B cell (primary cell): ENCODE measurements at regions not wholly inside any gene's neighbourhood (a gene's known extent, or its start where the extent isn't known, plus 50 kb on each side); places are given as distances from the start of the nearest gene placed in this dataset.

ENCODE experiments used
- ATAC-seq: fragments of 200-7000 bp; cut with Tn5 transposase; one replicate; pipeline ENCODE4 v1.10.0; 2021; ENCODE audit warnings: low read depth, mild to moderate bottlenecking, moderate number of reproducible peaks, moderate library complexity
- CTCF ChIA-PET: fragments of 350-600 bp; sonication (Branson Sonifier 250); formaldehyde crosslinking; loops from one replicate; lab custom pipeline; 2021; ENCODE audit warnings: antibody characterized with exemption, inconsistent platforms; lab: Charles Lee
- POLR2A ChIA-PET: fragments of 350-600 bp; sonication (Branson Sonifier 250); formaldehyde crosslinking; loops from one replicate; lab custom pipeline; 2021; ENCODE audit warnings: antibody characterized with exemption; lab: Charles Lee
- DNase-seq: peaks from one replicate; pipeline ENCODE4 v3.0.0; 2013
- H2AFZ ChIP-seq: 2 replicates; pipeline ENCODE4 v1.6.1; 2012; ENCODE audit warnings: mild to moderate bottlenecking, low read depth, low read length; ENCODE audit not compliant: insufficient read depth, poor library complexity, severe bottlenecking
- H3K27ac ChIP-seq, 2 donors: 1 replicate in 1 of 2; 2 replicates in 1 of 2; pipeline ENCODE4 v1.5.1; 2012 to 2013; ENCODE audit warnings: low read length in 2 of 2, mild to moderate bottlenecking in 2 of 2, moderate library complexity in 1 of 2
- H3K27me3 ChIP-seq, 4 experiments: fragments of 200-600 bp in 1 of 4; sonication (generic) in 1 of 4; replicated peaks in 1 of 4; 1 replicate in 2 of 4; 2 replicates in 2 of 4; pipeline versions ENCODE4 v1.6.1 to v1.7.0; 2013 to 2016; ENCODE audit warnings: low read length in 3 of 4, mild to moderate bottlenecking in 2 of 4, mixed read lengths in 1 of 4, moderate library complexity in 1 of 4; ENCODE audit not compliant: insufficient read depth in 4 of 4, control insufficient read depth in 3 of 4; ENCODE audit errors: control extremely low read depth in 1 of 4
- H3K36me3 ChIP-seq, 2 experiments: replicated peaks in 1 of 2; 1 replicate in 1 of 2; 2 replicates in 1 of 2; pipeline versions ENCODE4 v1.6.1 to v1.7.1; 2013; ENCODE audit warnings: low read length in 1 of 2; ENCODE audit not compliant: insufficient read depth in 2 of 2, control insufficient read depth in 1 of 2; ENCODE audit errors: control extremely low read depth in 1 of 2, extremely low read depth in 1 of 2
- H3K4me1 ChIP-seq, 2 donors: fragments of 200-600 bp in 1 of 2; sonication (generic) in 1 of 2; 1 replicate in 1 of 2; 2 replicates in 1 of 2; pipeline versions ENCODE4 v1.5.1 to v1.6.1; 2013 to 2017; ENCODE audit warnings: low read length in 2 of 2; ENCODE audit not compliant: control insufficient read depth in 2 of 2, insufficient read depth in 2 of 2
- H3K4me2 ChIP-seq: replicated peaks from 2 replicates; pipeline ENCODE3; 2012; ENCODE audit warnings: mild to moderate bottlenecking, low read depth, low read length; ENCODE audit not compliant: poor library complexity, severe bottlenecking
- H3K4me3 ChIP-seq, 5 experiments: fragments of 200-600 bp in 1 of 5; sonication (generic) in 1 of 5; 1 replicate in 3 of 5; 2 replicates in 2 of 5; pipeline versions ENCODE4 v1.5.1 to v1.7.0; 2011 to 2016; ENCODE audit warnings: low read length in 4 of 5, mild to moderate bottlenecking in 4 of 5, low read depth in 2 of 5, control low read depth in 1 of 5, moderate library complexity in 1 of 5; ENCODE audit not compliant: insufficient read depth in 1 of 5; ENCODE audit errors: control extremely low read depth in 1 of 5, extremely low read depth in 1 of 5
- H3K79me2 ChIP-seq: fragments of 200-600 bp; sonication (generic); one replicate; pipeline ENCODE4 v1.6.0; 2016; ENCODE audit warnings: low read length; ENCODE audit not compliant: control insufficient read depth, insufficient read depth
- H3K9ac ChIP-seq: fragments of 200-600 bp; sonication (generic); 2 replicates; pipeline ENCODE4 v1.6.1; 2017; ENCODE audit warnings: mild to moderate bottlenecking, low read length, moderate library complexity
- H3K9me3 ChIP-seq, 3 donors: one replicate each; pipeline versions ENCODE4 v1.6.1 to v1.7.1; 2013; ENCODE audit warnings: low read length in 2 of 3; ENCODE audit not compliant: control insufficient read depth in 2 of 3, insufficient read depth in 1 of 3; ENCODE audit errors: control extremely low read depth in 1 of 3
- H4K20me1 ChIP-seq: 2 replicates; pipeline ENCODE4 v1.6.0; 2012; ENCODE audit warnings: mild to moderate bottlenecking, low read length; ENCODE audit not compliant: insufficient read depth, control insufficient read depth, poor library complexity, severe bottlenecking
- H3K27ac Mint-ChIP-seq: one replicate; pipeline ENCODE4 v1.8.0; 2021; ENCODE audit warnings: mixed read lengths
- H3K27me3 Mint-ChIP-seq: one replicate; pipeline ENCODE4 v1.8.0; 2021; ENCODE audit warnings: mixed read lengths
- H3K4me1 Mint-ChIP-seq: one replicate; pipeline ENCODE4 v1.8.0; 2021; ENCODE audit warnings: mixed read lengths
- H3K4me3 Mint-ChIP-seq: one replicate; pipeline ENCODE4 v1.8.0; 2021; ENCODE audit warnings: mixed read lengths
- H3K9me3 Mint-ChIP-seq: one replicate; pipeline ENCODE4 v1.8.0; 2022; ENCODE audit warnings: mixed read lengths; ENCODE audit not compliant: insufficient read depth
- CTCF ChIP-seq: fragments of 200-600 bp; IDR thresholded peaks from one replicate; pipeline ENCODE4 v1.8.0; 2022; ENCODE audit warnings: antibody characterized with exemption, mild to moderate bottlenecking
- EZH2 ChIP-seq: IDR thresholded peaks from 2 replicates; pipeline ENCODE4 v1.6.1; 2012; ENCODE audit warnings: borderline replicate concordance, low read depth, mild to moderate bottlenecking, moderate library complexity, low read length; ENCODE audit not compliant: insufficient read depth, poor library complexity, severe bottlenecking
- WGBS: methylation state at CpG from one replicate; pipeline ENCODE4 v1.1.5; 2013; ENCODE audit warnings: missing lambda C conversion rate; ENCODE audit not compliant: insufficient coverage; 5-methylcytosine and 5-hydroxymethylcytosine counted together
- intact Hi-C: fragments of 100-400 bp; cut with micrococcal nuclease; formaldehyde crosslinking; loops from one replicate; pipeline ENCODE4 v1.10.0; 2022

GRCh38 chr16:58831386-58831785 lies 97.3 kb upstream of the GOT2 start:
- H3K79me2 ChIP-seq, result no peaks in the 10 kb centered on the region
- H3K9me3 ChIP-seq, result no peaks in the 10 kb centered on the region
- Mint-ChIP-seq H3K4me3 (no peak overlapping the region), H3K27me3 (peaks cover 7% of the 10 kb centered on the region), H3K27ac (no peak overlapping the region), H3K9me3 (no peaks in the 10 kb centered on the region), H3K4me1 (no peaks in the 10 kb centered on the region)
- intact Hi-C loops, result no loop called here
- no peaks in the 10 kb centered on the region for H3K27me3 ChIP-seq
- 100% methylated on average over 1 of the region's 4 CpGs for WGBS
- H3K36me3 ChIP-seq, result no peaks in the 10 kb centered on the region
- H3K9ac ChIP-seq, result no peak overlapping the region
- H4K20me1 ChIP-seq, result no peaks in the 10 kb centered on the region
- CTCF ChIA-PET, result no interaction called here
- ATAC-seq (no peak), DNase-seq (no peak)
- H3K4me1 ChIP-seq, result no peaks in the 10 kb centered on the region
- H3K4me2 ChIP-seq, result no peak overlapping the region
- no peak overlapping the region for H2AFZ ChIP-seq
- TF ChIP-seq CTCF (no peak), EZH2 (no peak)
- POLR2A ChIA-PET, result no interaction called here
- no peak overlapping the region for H3K27ac ChIP-seq
- H3K4me3 ChIP-seq, result no peak overlapping the region

- no peak overlapping the region for H3K4me3 Mint-ChIP-seq
- no peak for DNase-seq
- Histone ChIP-seq H3K4me1 (no peaks in the 10 kb centered on the region), H4K20me1 (no peaks in the 10 kb centered on the region), H3K9me3 (no peaks in the 10 kb centered on the region), H3K4me3 (no peak overlapping the region), H2AFZ (no peak overlapping the region), H3K79me2 (no peaks in the 10 kb centered on the region), H3K9ac (no peak overlapping the region), H3K27me3 (no peaks in the 10 kb centered on the region), H3K4me2 (no peak overlapping the region), H3K36me3 (no peaks in the 10 kb centered on the region), H3K27ac (no peak overlapping the region)
- CTCF ChIA-PET, result no interaction called here
- no peak for TF ChIP-seq CTCF
- no peak for TF ChIP-seq EZH2
- H3K27me3 Mint-ChIP-seq, result peaks cover 4% of the 10 kb centered on the region
- no peak for ATAC-seq
- intact Hi-C loops, result no loop called here
- POLR2A ChIA-PET, result no interaction called here
- H3K4me1 Mint-ChIP-seq, result no peaks in the 10 kb centered on the region
- H3K9me3 Mint-ChIP-seq, result no peaks in the 10 kb centered on the region
- H3K27ac Mint-ChIP-seq, result no peak overlapping the region
- WGBS, result 100% methylated on average over 1 of the region's 8 CpGs
Measured at GRCh38 chr16:58828901-58829545, 94.9 kb upstream of the GOT2 start.
